GM13976 (cell line): ENCODE measurements at regions not wholly inside any gene's neighbourhood (a gene's known extent, or its start where the extent isn't known, plus 50 kb on each side); places are given as distances from the start of the nearest gene placed in this dataset.

Source experiments
- DNase-seq: peaks from one replicate; pipeline ENCODE4 v3.0.0; 2012; ENCODE audit warnings: low spot score
- CTCF ChIP-seq: IDR thresholded peaks from 2 replicates; pipeline ENCODE4 v1.5.1; 2012; ENCODE audit warnings: borderline replicate concordance, mild to moderate bottlenecking; ENCODE audit not compliant: insufficient read depth; ENCODE audit errors: extremely low read depth, missing control alignments, control extremely low read depth
- in situ Hi-C: fragments of 300-500 bp; cut with MboI; formaldehyde crosslinking; loops from one replicate; pipeline ENCODE4 v1.12.0; 2022; ENCODE audit warnings: low sequenced_read_pairs, mixed read lengths, inconsistent platforms; ENCODE audit not compliant: unreplicated experiment

DNA sequence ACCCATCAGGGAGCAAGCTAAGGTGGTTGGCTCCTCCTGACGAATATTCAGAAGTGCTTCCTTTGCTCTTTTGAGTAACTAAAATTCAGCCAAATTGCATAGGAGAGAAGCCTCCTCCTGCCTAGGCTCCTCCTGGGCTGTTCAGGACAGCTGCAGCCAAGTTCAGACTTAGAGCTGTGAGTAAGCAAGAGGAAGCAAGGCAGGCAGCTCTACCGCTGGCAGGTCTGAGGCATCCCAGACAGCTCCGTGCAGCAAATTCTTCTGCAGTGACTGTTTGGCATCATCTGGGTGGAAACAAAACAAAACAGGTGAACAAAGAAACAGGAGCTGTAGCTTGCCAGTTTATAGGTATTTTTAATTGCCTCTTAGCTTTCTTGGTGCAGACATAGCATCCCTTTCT is 421.0 kb downstream of the GADD45G start:
- DNase-seq = no peak
- no peak for TF ChIP-seq CTCF
- in situ Hi-C loops = no loop called here

DNA sequence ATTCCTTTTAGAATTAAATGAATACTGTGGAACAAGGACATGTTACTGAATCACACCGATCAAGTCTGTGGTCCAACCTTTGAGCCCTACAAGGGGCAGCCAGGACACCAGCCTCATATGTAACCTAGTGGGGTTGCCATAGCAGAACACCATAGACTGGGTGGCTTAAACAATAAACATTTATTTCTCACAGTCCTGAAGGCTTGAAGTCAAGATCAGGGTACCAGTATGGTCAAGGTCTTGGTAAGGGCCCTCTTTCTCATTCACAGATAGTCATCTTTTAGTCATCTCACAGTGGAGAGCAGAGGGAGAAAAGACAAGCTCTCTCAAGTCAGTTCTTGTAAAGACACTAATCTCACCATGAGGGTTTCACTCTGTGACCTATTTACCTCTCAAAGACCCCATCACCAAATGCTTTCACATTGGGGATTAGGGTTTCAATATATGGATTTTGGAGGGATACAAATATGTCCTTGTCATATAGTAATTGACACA is 422.5 kb downstream of the GADD45G start:
- DNase-seq = no peak
- in situ Hi-C loops = no loop called here
- no peak for TF ChIP-seq CTCF

- in situ Hi-C loops = no loop called here
Observed at GRCh38 chr9:90029386-90029785, 424.6 kb downstream of the GADD45G start.

DNA sequence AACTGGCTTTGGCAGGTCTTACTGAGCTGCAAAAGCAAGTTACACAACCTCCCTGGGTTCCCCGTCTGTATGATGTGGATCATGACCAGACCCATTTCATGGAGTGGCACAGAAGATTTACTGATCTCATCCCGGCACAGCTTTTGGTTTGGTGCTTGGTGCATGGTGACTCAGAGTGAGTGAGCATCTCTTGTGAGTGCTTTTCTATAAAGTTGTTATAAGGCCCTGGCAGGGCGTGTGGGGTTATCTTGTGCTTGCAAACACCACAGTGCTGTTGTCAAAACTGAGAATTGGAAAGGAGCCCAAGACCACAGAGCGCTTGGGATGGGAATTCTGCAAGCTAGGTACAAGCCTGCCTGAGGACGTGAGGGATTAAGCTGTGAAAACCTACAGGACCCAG is 425.2 kb downstream of the GADD45G start:
- no peak for TF ChIP-seq CTCF
- in situ Hi-C loops = no loop called here
- DNase-seq = no peak

More at GRCh38 chr9:90029386-90029785, 424.6 kb downstream of the GADD45G start:
- DNase-seq = no peak
- TF ChIP-seq CTCF = no peak

- TF ChIP-seq CTCF = no peak
- in situ Hi-C loops = no loop called here
- no peak for DNase-seq
Observed at GRCh38 chr9:90032296-90033027, 427.6 kb downstream of the GADD45G start.

DNA sequence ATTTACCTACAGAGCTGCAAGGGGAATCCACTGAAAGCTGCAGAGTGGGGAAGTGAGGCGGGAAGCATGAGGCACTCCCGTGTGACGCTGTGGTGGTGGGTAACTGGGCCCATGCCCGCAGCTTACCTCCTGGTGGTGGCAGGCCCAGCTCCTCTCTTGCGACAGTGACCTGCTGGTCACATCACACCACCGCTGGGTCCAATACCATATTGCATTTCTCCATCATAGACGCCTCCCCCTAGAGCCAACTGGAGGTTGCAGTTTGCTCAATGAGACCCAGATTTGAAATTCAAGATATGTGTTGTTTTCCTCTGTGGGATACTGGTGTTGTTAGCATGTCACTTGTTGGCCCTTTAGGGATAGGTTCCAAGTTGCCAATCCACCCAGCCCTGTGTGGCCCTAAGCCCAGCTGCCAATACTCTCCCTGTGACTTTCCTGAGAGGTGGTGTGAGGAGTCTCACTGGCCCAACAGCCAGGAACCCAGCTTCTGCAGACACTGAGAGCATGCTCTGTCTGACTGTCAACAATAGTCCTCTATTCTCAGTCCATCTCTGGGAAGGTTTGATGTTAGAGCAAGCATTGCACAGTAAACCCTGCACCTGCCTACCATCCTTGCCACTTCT is 428.3 kb downstream of the GADD45G start:
- DNase-seq = no peak
- in situ Hi-C loops = no loop called here
- no peak for TF ChIP-seq CTCF
